Fibroblast of skin of left quadriceps (primary cell): ENCODE measurements at regions not wholly inside any gene's neighbourhood (a gene's known extent, or its start where the extent isn't known, plus 50 kb on each side); places are given as distances from the start of the nearest gene placed in this dataset.
"Not testable (repeated sequence)": the region's sequence is repeated elsewhere in the genome, so short reads cannot be mapped to it uniquely, and the experiment has no call there.

Experiments used
- DNase-seq, 2 experiments: peaks; one replicate each; pipeline ENCODE4 v3.0.0-alpha.2; 2013; ENCODE audit warnings: low read depth in 2 of 2

GRCh38 chr3:13248640-13249039 is 171.5 kb downstream of the NUP210 start:
- DNase-seq = no peak

DNA sequence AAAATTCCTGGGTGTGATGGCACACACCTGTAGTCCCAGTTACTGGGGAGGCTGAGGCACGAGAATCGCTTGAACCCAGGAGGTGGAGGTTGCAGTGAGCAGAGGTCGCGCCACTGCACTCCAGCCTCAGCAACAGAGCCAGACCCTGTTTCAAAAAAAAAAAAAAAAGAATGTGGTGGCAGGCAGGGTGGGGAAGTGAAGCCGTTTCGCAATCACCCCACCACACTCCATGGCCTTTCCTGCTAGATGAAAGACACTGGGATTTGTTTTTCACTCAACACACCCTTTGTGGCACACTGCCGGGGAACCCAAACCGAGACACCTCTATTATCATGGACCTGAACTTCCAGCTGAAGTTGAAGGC is 172.4 kb upstream of the IQSEC1 start:
- no peak for DNase-seq

DNA sequence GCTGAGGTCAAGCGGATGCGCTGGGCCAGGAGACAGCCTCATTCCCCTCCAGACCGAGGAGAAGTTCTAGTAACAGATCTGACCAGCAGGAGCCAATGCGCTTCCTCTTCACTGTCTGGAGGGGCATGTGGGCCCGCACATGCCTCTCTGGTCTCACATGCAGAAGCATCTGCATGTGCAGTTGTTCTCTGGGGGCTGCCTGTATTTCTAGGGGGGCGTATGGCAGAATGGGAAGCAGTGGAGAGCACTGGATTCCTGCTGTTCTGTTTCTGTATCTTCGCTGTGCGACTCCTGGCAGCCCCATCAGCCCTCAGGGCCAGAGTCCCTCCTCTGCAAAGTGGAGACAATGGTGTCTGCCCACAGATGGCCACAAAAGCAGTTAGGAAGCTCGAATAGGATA is 170.4 kb upstream of the IQSEC1 start:
- no peak for DNase-seq

DNA sequence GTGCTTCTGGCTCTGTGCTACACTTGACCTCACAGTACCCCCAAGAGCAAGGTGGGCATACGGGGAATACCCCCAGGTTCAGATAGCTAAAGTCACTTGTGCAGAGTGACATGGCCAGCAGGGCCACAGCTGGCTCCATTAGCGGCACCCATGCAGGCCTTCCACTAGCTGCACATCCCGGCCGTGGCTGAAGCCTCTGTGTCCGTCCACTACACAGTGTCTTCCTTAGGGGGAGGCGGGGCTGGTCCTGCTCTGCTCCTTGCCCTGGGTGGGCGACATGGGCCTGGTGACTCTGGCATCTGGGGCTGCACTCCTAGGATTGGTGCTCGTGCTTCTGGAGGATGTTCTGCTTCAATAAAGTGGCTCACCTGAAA is 169.1 kb upstream of the IQSEC1 start:
- no peak for DNase-seq

DNA sequence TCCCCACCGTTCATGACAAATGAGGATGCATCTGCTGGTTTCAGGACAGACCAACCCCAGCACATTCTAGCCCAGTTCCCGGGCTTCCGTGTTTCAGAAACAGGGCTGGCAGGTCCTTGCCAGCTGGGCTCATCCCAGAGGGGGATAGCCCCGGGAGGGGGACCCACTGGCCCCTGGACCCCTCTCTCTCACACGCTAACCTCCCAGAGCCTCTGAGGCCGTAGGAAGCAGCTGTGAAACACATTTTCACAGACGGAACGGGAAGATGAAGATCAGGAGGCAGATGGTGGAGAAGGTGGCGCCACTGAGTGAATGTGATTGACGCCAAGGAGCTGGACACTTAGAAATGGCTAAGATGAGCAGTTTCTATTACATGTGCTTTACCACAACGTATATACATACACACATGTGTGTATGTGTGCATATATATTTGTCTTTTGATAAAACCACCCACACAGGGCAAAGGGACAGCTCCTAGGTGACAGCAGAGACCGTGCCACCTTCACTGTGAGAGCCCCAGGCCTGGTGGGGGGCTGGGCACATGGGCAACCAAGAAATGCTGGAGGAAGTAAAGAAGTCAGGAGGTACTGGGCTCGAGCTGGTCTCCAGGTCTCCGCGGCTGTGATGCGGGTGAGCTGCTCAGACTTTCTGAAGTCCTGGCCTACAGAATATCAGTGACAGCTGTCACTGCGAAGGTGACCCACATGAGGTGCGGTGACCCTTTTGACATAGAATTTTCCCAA is 168.6 kb upstream of the IQSEC1 start:
- no peak for DNase-seq

DNA sequence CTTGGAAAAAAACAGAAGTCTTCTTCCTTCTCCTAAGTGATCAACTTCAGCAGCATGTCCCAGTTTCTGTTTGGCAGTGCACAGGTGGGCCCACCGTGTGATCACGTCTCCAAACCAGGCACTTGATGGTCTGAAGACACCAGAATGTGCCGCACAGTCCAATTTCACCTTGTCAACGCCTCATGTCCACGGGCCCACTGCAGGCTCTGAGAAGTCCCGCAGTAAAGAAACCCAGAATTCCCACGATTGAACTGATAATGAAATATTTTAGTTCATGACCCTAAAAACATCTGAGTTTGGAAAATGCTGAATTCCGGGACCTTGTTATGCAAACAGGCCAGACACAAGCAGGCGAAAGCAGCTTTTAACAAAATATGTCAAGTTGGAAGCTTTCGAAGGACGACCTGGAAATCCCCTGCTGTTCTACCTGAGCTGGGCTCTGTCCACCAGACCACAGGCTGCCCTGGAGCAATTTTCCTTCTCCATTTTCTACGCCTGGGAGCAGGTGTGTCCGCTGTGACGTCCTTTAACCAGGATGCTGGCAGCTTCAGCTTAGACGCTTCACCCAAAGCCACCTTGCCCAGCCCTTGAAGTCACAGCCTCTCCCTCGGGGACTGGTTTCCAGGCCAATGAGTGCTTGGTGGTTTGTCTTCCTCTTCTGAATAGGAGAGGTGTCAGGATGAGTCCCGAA is 167.8 kb upstream of the IQSEC1 start:
- no peak for DNase-seq

GRCh38 chr3:13239467-13239760 is 166.2 kb upstream of the IQSEC1 start:
- no peak for DNase-seq

GRCh38 chr3:13238687-13239466 is 165.6 kb upstream of the IQSEC1 start:
- DNase-seq = no peak

DNA sequence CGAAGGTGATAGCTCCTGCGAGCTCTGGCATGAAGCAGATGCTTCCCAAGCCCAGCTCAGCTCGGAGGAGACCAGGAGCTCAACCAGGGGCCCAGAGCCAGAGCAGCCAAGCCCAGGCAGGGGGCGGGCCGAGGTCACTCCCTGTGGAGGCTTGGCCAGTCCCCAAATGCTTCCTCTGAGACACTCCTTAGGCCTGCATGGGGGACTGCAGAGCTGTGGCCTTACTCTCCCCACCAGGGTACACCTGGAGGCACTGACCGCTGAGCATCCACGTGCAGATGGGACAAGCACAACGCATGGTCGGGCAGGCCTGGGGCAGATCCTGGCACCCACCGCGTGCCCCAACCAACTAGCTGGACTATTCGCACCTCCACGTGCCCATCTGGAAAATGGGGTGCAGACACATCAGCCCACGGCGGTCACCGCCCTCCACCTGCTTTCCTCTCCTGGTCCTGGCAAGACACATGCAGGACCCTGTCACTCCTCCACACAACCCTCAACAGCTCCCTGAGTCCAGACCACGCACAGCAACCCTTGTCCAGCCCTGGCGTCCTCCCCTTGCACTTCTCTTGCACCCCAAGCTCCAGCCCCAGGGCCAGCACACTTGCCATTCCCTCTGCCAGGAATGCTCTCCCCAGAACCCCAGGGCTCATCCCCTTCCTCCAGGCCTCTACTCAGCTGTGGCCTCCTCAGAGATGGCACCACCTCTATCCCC is 164.7 kb upstream of the IQSEC1 start:
- no peak for DNase-seq

DNA sequence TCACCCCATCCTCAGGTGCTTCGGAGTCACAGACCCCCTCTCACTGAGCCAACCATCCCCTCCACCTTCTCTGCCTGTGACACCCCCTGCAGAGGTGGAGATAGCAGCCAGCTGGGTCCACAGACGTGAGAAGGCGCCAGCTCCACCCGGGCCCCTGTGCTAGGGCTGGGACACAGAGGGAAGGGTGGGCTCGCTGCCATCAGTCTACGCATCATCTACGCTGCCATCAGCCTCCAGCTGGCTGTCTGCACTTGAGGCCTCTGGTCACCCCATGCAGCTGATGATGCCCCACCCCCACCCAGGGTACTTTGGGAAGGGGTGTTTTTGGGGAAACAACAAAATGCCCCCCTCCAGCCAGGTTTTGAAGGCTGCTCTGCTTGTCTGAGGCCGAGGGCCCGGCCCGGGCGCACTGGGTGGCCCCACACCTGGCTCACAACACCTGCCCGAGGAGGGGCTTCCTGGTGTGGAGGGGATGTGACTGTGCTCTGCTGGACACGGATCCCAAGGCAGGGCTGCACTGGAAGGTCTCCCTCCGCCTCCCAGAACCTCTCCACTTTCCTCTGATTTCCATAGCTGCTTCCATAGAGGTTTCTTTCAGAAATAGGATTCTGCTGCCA is 163.4 kb upstream of the IQSEC1 start:
- no peak for DNase-seq

DNA sequence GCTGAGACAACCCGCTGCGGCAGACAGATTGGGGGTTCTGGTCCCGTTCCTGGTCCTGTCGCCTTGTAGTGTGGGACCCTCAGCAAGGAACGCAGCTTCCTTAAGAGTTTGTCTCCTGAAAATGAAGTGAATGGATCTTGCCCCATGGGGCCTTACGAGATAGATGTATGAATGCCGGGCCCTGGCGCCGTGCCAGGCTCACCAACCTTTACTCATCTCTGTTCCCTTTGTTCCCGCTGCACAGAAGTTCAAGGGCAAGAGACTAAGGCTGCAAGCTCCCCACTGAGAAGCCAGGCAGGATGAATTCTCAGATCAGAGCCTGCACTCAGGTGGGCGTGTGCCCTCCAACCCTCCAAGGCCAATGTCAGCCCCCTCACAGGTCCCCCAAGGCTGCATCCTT is 162.7 kb upstream of the IQSEC1 start:
- no peak for DNase-seq

GRCh38 chr3:13235079-13235478 is 161.8 kb upstream of the IQSEC1 start:
- no peak for DNase-seq

DNA sequence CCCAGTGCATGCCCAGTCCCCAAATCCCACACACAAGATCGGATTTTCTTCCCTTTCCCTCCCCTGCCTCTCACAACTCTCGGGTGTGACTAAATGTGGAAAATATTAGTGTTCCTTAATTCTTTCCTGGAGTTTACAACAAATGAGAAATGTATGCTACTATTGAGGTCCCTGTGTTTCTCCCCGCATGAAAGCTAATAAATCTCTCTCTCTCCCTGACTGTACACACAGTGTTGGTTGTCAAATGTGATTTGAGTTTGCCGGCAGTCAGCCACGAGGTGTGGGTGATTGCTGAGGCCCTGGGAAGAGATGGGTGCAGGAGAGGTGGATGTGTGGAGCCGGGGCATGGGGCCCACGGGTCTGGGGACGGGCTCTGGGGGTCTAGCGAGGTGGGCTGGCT is 161.4 kb upstream of the IQSEC1 start:
- no peak for DNase-seq

DNA sequence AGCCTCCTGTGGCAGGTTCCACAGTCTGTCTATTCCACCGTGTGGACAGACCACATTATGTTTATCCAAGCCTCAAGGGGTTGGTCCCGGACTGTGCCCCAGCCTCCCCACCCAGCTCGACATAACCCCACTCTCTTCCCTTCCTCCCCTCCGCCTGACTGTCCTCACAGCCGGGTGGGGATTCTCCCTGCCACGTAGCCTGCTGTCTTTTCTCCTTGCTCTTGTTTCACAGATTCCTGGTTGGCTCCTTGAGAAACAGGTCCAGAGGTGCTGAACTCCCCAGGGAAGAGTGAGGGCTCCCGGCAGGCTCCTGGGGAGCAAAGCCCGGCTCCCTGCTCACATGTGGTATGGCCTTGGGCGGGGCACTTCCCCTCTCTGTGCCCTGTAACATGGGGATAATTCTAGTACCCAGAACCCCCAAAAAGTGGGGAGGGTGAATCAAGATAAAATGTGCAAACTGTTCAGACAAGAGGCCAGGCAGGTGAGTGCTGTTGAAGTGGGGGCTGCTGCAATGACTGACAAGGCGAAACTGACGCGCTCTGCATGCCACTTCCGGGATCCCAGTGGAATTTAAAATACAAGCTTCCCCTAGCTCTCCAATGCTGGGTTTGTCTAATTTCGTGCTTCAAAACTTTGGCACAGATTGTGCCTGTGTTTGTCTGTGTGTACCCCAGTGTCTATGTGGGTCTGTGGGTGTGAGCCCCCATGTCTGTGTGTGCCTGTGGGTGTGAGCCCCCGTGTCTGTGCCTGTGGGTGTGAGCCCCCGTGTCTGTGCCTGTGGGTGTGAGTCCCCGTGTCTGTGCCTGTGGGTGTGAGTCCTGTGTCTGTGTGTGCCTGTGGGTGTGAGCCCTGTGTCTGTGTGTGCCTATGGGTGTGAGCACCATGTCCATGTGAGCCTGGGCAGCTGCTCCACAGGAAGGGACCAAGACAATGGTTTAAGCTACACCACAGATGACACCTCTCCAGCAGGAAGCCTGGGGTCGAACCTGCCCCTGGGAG is 160.6 kb upstream of the IQSEC1 start:
- no peak for DNase-seq

DNA sequence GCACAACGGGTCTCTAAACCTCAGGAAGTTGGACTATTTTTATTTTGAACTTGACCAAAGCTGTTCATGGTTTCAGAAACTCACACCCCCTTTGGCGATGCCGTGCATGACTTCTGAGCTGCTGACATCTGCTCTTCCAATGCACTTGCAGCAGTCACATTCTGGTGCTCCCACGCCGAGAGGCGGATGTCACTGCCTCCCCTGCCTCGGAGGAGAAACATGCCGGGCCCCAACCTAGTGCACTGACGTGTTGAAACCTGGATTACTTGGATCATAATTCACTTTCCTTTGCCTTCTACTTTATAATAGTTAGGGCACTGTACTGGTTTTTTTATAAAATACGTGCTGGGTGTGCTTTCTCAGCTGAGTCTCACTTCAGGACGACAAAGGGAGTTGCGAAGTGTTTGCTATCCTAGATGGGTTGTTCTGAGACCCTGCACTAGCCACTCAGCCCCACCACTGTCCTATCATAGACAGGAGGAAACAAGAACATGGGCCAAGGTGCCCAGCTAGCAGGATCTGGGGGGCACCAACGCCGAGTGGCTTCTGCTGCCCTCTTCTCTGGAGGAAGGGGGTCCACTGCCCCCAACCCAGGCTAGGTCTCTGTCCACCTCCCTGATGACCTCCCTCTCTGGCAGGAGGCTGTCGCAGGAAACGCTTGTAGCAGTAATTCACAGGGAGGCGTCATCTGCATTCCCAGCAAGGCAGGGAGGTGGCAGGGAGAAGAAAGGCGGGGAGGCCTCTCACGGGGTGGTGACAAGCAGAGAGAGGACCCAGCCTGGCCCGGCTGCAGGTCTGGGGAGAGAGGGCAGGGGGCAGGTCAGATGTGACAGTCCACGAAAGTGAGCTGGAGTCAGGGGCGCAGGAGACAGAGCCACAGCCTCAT is 158.8 kb upstream of the IQSEC1 start:
- DNase-seq = no peak

DNA sequence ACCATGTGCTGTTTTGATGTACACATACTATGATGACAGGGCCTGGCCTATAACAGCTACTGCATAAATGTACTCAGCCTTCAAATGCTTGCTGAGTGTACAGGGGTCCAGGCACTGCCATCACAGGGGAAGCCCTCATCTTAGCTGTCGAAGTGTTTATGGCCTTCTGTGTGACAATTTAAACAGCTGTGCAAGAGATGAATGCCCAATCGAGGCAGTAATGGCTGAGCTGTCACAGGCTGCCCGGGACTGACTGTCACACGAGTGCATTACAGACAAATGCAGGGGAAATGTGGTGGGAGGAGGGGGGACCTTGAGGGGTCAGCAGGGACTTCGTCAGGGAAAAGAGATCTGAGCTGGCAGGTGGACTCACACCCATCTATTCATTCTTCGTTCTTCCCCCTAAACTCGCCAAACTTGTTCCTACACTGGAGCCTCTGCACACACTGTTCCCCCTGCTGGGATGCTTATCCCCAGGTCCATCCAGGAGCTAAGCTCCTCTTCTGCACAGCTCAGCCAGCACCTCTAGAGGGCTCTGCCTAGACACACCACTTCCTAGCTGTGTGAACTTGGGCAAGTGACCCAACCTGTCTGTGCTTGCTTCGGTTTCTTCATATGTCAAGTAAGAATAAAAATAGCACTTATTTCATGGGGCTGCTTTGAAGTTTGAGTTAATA is 156.2 kb upstream of the IQSEC1 start:
- no peak for DNase-seq

DNA sequence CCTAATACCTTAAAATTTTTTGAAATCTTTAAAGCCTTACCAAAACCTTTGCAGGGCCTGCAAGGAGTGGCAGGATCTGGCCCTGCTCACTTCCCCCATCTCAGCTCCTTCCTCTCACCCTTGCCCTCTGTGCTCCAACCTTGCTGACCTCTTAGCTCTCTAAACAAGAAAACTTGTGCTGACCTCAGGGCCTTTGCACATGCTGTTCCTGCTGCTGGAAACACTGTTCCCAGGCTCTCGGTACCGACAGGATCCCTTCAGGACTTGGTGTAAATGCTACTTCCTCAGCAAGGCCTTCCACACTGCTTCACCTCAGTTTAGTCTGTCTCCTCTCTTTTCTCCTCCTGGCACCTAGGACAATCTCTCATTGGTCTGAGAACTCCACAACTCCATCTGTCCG is 155.4 kb upstream of the IQSEC1 start:
- DNase-seq = no peak

- not testable (repeated sequence) for DNase-seq
Observed at GRCh38 chr3:13228169-13228568, 154.9 kb upstream of the IQSEC1 start.
